ENCODE measurements at regions not wholly inside any gene's neighbourhood (a gene's known extent, or its start where the extent isn't known, plus 50 kb on each side); places are given as distances from the start of the nearest gene placed in this dataset.

DNA sequence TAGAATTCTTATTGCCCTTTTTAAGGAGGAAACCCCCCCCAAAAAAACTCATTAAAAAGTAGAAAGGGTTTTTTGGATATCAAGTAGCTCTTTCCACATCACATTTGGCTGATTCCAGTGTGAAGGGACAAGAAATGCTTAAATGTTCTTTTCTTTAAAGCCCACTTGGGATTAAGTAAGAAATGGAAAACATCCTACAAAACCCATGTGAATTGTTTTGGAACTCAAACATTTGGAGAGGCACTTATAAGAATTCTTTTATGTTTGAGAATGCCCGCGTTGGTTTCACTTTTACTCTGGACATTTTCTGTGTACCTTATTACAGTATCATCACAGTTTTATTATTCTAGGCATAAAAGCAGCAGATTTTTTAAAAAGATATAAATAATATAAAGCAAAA, 301.1 kb upstream of the ACTBL2 start:
- no peak for TF ChIP-seq CTCF (IDR thresholded peaks at IDR 0.05)
- no peak for TF ChIP-seq POLR2AphosphoS5 (IDR thresholded peaks at IDR 0.05; ENCODE audit: low read depth, low read length)

Measured in Panc1 (cell line).